Activated naive CD4-positive, alpha-beta T cell treated with anti-CD3 and anti-CD28 coated beads, Interleukin-2, amount 10 ng/mL, durations not matched to agents 7 days and 5 days (primary cell): ENCODE measurements at regions not wholly inside any gene's neighbourhood (a gene's known extent, or its start where the extent isn't known, plus 50 kb on each side); places are given as distances from the start of the nearest gene placed in this dataset.
A peak's percentile ranks its signal among the peaks of the same experiment; 100 is the strongest.

Experiments
- CTCF ChIA-PET: fragments of 350-600 bp; sonication (Branson Sonifier 250); formaldehyde crosslinking; loops from one replicate; lab custom pipeline; 2021; ENCODE audit warnings: antibody characterized with exemption; lab: Charles Lee
- DNase-seq: peaks from one replicate; pipeline ENCODE4 v3.0.0-alpha.2; 2020
- H3K27ac Mint-ChIP-seq: one replicate; pipeline ENCODE4 v1.8.0; 2021; ENCODE audit warnings: mild to moderate bottlenecking, moderate library complexity, mixed read lengths
- H3K27me3 Mint-ChIP-seq: one replicate; pipeline ENCODE4 v1.8.0; 2021; ENCODE audit warnings: mild to moderate bottlenecking, mixed read lengths
- H3K36me3 Mint-ChIP-seq: one replicate; pipeline ENCODE4 v1.8.0; 2021; ENCODE audit warnings: mixed read lengths
- H3K4me1 Mint-ChIP-seq: one replicate; pipeline ENCODE4 v1.8.0; 2021; ENCODE audit warnings: mixed read lengths
- H3K4me3 Mint-ChIP-seq: one replicate; pipeline ENCODE4 v1.8.0; 2021; ENCODE audit warnings: mild to moderate bottlenecking, moderate library complexity, mixed read lengths
- H3K9me3 Mint-ChIP-seq: one replicate; pipeline ENCODE4 v1.8.0; 2021; ENCODE audit warnings: mixed read lengths

GRCh38 chr14:31934767-31935266, 142.3 kb upstream of the ARHGAP5 start:
- DNase-seq: peak; percentile 47
- Mint-ChIP-seq H3K27me3 (peaks cover 4% of the 10 kb centered on the region), H3K4me1 (peaks cover 20% of the 10 kb centered on the region), H3K36me3 (no peaks in the 10 kb centered on the region), H3K27ac (no peak overlapping the region), H3K9me3 (no peaks in the 10 kb centered on the region), H3K4me3 (no peak overlapping the region)
- CTCF ChIA-PET: interaction anchor here (0.9 to 3.1 kb wide), 9 partner anchors 8 to 324 kb away, joined by 3 to 44 read pairs (median 4); no protein-coding TSS in a partner anchor

GRCh38 chr14:31935391-31935790, 141.7 kb upstream of the ARHGAP5 start:
- Mint-ChIP-seq H3K4me1 (peaks cover 20% of the 10 kb centered on the region), H3K9me3 (no peaks in the 10 kb centered on the region), H3K27ac (no peak overlapping the region), H3K27me3 (peaks cover 4% of the 10 kb centered on the region), H3K36me3 (no peaks in the 10 kb centered on the region), H3K4me3 (no peak overlapping the region)
- CTCF ChIA-PET: interaction anchor here (1.0 to 3.1 kb wide), 7 partner anchors 8 to 625 kb away, joined by 3 to 44 read pairs (median 4); no protein-coding TSS in a partner anchor
- no peak for DNase-seq

- CTCF ChIA-PET: interaction anchor here (1.0 to 3.1 kb wide), 2 partner anchors 317 to 624 kb away, joined by 3 to 44 read pairs; no protein-coding TSS in a partner anchor
- H3K4me3 Mint-ChIP-seq: no peak overlapping the region
- DNase-seq: no peak
- no peaks in the 10 kb centered on the region for H3K9me3 Mint-ChIP-seq
- no peaks in the 10 kb centered on the region for H3K36me3 Mint-ChIP-seq
- peaks cover 20% of the 10 kb centered on the region for H3K4me1 Mint-ChIP-seq
- no peak overlapping the region for H3K27ac Mint-ChIP-seq
- H3K27me3 Mint-ChIP-seq: peaks cover 4% of the 10 kb centered on the region
Measured at GRCh38 chr14:31936115-31936514, 141.0 kb upstream of the ARHGAP5 start.

GRCh38 chr14:31937730-31938346, 139.3 kb upstream of the ARHGAP5 start:
- Mint-ChIP-seq H3K4me3 (no peak overlapping the region), H3K9me3 (no peaks in the 10 kb centered on the region), H3K36me3 (no peaks in the 10 kb centered on the region), H3K4me1 (peaks cover 20% of the 10 kb centered on the region), H3K27me3 (peaks cover 9% of the 10 kb centered on the region), H3K27ac (peak overlapping the region; percentile 85)
- CTCF ChIA-PET: interaction anchor here (1.0 to 1.7 kb wide), 3 partner anchors 11 to 317 kb away, joined by 3 to 6 read pairs (median 5); no protein-coding TSS in a partner anchor
- peak; percentile 76 for DNase-seq

- peaks cover 5% of the 10 kb centered on the region for H3K27me3 Mint-ChIP-seq
- peaks cover 36% of the 10 kb centered on the region for H3K4me1 Mint-ChIP-seq
- CTCF ChIA-PET: interaction anchor here (0.8 to 1.4 kb wide), 2 partner anchors 14 to 29 kb away, joined by 3 read pairs; no protein-coding TSS in a partner anchor
- no peak for DNase-seq
- H3K27ac Mint-ChIP-seq: no peak overlapping the region
- H3K36me3 Mint-ChIP-seq: no peaks in the 10 kb centered on the region
- no peak overlapping the region for H3K4me3 Mint-ChIP-seq
- H3K9me3 Mint-ChIP-seq: no peaks in the 10 kb centered on the region
Measured at GRCh38 chr14:31939934-31940333, 137.2 kb upstream of the ARHGAP5 start.

- Mint-ChIP-seq H3K36me3 (no peaks in the 10 kb centered on the region), H3K9me3 (no peaks in the 10 kb centered on the region), H3K4me3 (no peak overlapping the region), H3K4me1 (peaks cover 50% of the 10 kb centered on the region), H3K27me3 (peaks cover 5% of the 10 kb centered on the region), H3K27ac (no peak overlapping the region)
- CTCF ChIA-PET: no interaction called here
- DNase-seq: no peak
Measured at GRCh38 chr14:31941487-31941886, 135.6 kb upstream of the ARHGAP5 start.

- no peaks in the 10 kb centered on the region for H3K36me3 Mint-ChIP-seq
- peaks cover 5% of the 10 kb centered on the region for H3K27me3 Mint-ChIP-seq
- H3K9me3 Mint-ChIP-seq: no peaks in the 10 kb centered on the region
- no peak overlapping the region for H3K4me3 Mint-ChIP-seq
- CTCF ChIA-PET: no interaction called here
- H3K4me1 Mint-ChIP-seq: peaks cover 57% of the 10 kb centered on the region
- no peak overlapping the region for H3K27ac Mint-ChIP-seq
- no peak for DNase-seq
Measured at GRCh38 chr14:31942166-31942841, 134.8 kb upstream of the ARHGAP5 start.

GRCh38 chr14:31943217-31943799, 133.8 kb upstream of the ARHGAP5 start:
- no peak for DNase-seq
- CTCF ChIA-PET: interaction anchor here (1.0 to 1.1 kb wide), 2 partner anchors 8 to 20 kb away, joined by 3 to 4 read pairs; no protein-coding TSS in a partner anchor
- H3K4me1 Mint-ChIP-seq: peaks cover 58% of the 10 kb centered on the region
- H3K9me3 Mint-ChIP-seq: no peaks in the 10 kb centered on the region
- H3K36me3 Mint-ChIP-seq: no peaks in the 10 kb centered on the region
- no peak overlapping the region for H3K4me3 Mint-ChIP-seq
- H3K27me3 Mint-ChIP-seq: peaks cover 5% of the 10 kb centered on the region
- H3K27ac Mint-ChIP-seq: peak overlapping the region; percentile 24

- CTCF ChIA-PET: interaction anchor here (1.0 to 1.1 kb wide), 2 partner anchors 9 to 21 kb away, joined by 3 to 4 read pairs; no protein-coding TSS in a partner anchor
Measured at GRCh38 chr14:31943861-31944255, 133.2 kb upstream of the ARHGAP5 start.

GRCh38 chr14:31944256-31945073, 132.6 kb upstream of the ARHGAP5 start:
- no peaks in the 10 kb centered on the region for H3K36me3 Mint-ChIP-seq
- H3K4me3 Mint-ChIP-seq: peak overlapping the region; percentile 40
- peak; percentile 68 for DNase-seq
- no peaks in the 10 kb centered on the region for H3K9me3 Mint-ChIP-seq
- peak overlapping the region; percentile 97 for H3K27ac Mint-ChIP-seq
- CTCF ChIA-PET: no interaction called here
- H3K27me3 Mint-ChIP-seq: peaks cover 5% of the 10 kb centered on the region
- peaks cover 52% of the 10 kb centered on the region for H3K4me1 Mint-ChIP-seq

More at GRCh38 chr14:31943861-31944255, 133.2 kb upstream of the ARHGAP5 start:
- no peak for DNase-seq
- Mint-ChIP-seq H3K9me3 (no peaks in the 10 kb centered on the region), H3K36me3 (no peaks in the 10 kb centered on the region), H3K27ac (peak overlapping the region; percentile 97), H3K27me3 (peaks cover 5% of the 10 kb centered on the region), H3K4me3 (no peak overlapping the region), H3K4me1 (peaks cover 53% of the 10 kb centered on the region)

GRCh38 chr14:31945074-31945613, 132.0 kb upstream of the ARHGAP5 start:
- peak overlapping the region; percentile 97 for H3K27ac Mint-ChIP-seq

GRCh38 chr14:31945701-31946100, 131.4 kb upstream of the ARHGAP5 start:
- CTCF ChIA-PET: no interaction called here
- H3K4me1 Mint-ChIP-seq: peaks cover 54% of the 10 kb centered on the region
- peak overlapping the region; percentile 97 for H3K27ac Mint-ChIP-seq
- DNase-seq: no peak
- H3K4me3 Mint-ChIP-seq: no peak overlapping the region
- H3K9me3 Mint-ChIP-seq: no peaks in the 10 kb centered on the region
- H3K36me3 Mint-ChIP-seq: no peaks in the 10 kb centered on the region
- peaks cover 5% of the 10 kb centered on the region for H3K27me3 Mint-ChIP-seq

More at GRCh38 chr14:31945074-31945613, 132.0 kb upstream of the ARHGAP5 start:
- H3K4me3 Mint-ChIP-seq: peak overlapping the region; percentile 40
- H3K27me3 Mint-ChIP-seq: peaks cover 5% of the 10 kb centered on the region
- no peaks in the 10 kb centered on the region for H3K36me3 Mint-ChIP-seq
- H3K4me1 Mint-ChIP-seq: peaks cover 54% of the 10 kb centered on the region
- peak; percentile 72 for DNase-seq
- H3K9me3 Mint-ChIP-seq: no peaks in the 10 kb centered on the region
- CTCF ChIA-PET: interaction anchor here (0.6 kb wide), 1 partner anchor 131 kb away, joined by 3 read pairs; no protein-coding TSS in a partner anchor

- peaks cover 54% of the 10 kb centered on the region for H3K4me1 Mint-ChIP-seq
Measured at GRCh38 chr14:31947076-31947475, 130.0 kb upstream of the ARHGAP5 start.

More at GRCh38 chr14:31947076-31947475, 130.0 kb upstream of the ARHGAP5 start:
- Mint-ChIP-seq H3K9me3 (no peaks in the 10 kb centered on the region), H3K27me3 (peaks cover 5% of the 10 kb centered on the region), H3K27ac (peak overlapping the region; percentile 25), H3K4me3 (no peak overlapping the region), H3K36me3 (no peaks in the 10 kb centered on the region)
- CTCF ChIA-PET: no interaction called here
- no peak for DNase-seq
